H9 (cell line): ENCODE measurements at regions not wholly inside any gene's neighbourhood (a gene's known extent, or its start where the extent isn't known, plus 50 kb on each side); places are given as distances from the start of the nearest gene placed in this dataset.

Source experiments
- DNase-seq: peaks from one replicate; pipeline ENCODE4 v3.0.0-alpha.2; 2017
- H2AFZ ChIP-seq: one replicate; pipeline ENCODE4 v1.6.1; 2013; ENCODE audit warnings: mild to moderate bottlenecking, low read length, control low read depth, moderate library complexity
- H2AK5ac ChIP-seq: 2 replicates; pipeline ENCODE4 v1.6.1; 2013; ENCODE audit warnings: low read length, control low read depth, mixed read lengths; ENCODE audit not compliant: insufficient read length
- H2BK120ac ChIP-seq: one replicate; pipeline ENCODE4 v1.6.1; 2013; ENCODE audit warnings: low read depth, mild to moderate bottlenecking, low read length, control low read depth, inconsistent platforms; ENCODE audit not compliant: poor library complexity, severe bottlenecking
- H2BK12ac ChIP-seq: 2 replicates; pipeline ENCODE4 v1.6.1; 2013; ENCODE audit warnings: low read length, control low read depth, mixed read lengths, low read depth; ENCODE audit not compliant: insufficient read length
- H2BK15ac ChIP-seq: 2 replicates; pipeline ENCODE4 v1.6.1; 2013; ENCODE audit warnings: low read depth, low read length, control low read depth
- H2BK20ac ChIP-seq: one replicate; pipeline ENCODE4 v1.6.1; 2013; ENCODE audit warnings: low read depth, mild to moderate bottlenecking, low read length, control low read depth, inconsistent platforms; ENCODE audit not compliant: poor library complexity, severe bottlenecking
- H2BK5ac ChIP-seq: 2 replicates; pipeline ENCODE4 v1.6.1; 2013; ENCODE audit warnings: low read length, control low read depth, mixed read lengths; ENCODE audit not compliant: insufficient read length
- H3K14ac ChIP-seq: 2 replicates; pipeline ENCODE4 v1.6.1; 2013; ENCODE audit warnings: low read length, control low read depth; ENCODE audit not compliant: insufficient read depth
- H3K18ac ChIP-seq: 2 replicates; pipeline ENCODE4 v1.6.1; 2013; ENCODE audit warnings: low read depth, mild to moderate bottlenecking, mixed read lengths, low read length, control low read depth; ENCODE audit not compliant: insufficient read length
- H3K23ac ChIP-seq: 2 replicates; pipeline ENCODE4 v1.6.1; 2013; ENCODE audit warnings: low read length, control low read depth, mixed read lengths, low read depth; ENCODE audit not compliant: insufficient read length
- H3K23me2 ChIP-seq: 2 replicates; pipeline ENCODE4 v1.6.1; 2013; ENCODE audit warnings: low read depth, mild to moderate bottlenecking, mixed read lengths, low read length, control low read depth; ENCODE audit not compliant: insufficient read length, poor library complexity, severe bottlenecking
- H3K27ac ChIP-seq: 2 replicates; pipeline ENCODE4 v1.5.1; 2013; ENCODE audit warnings: low read length, control low read depth, mixed read lengths, low read depth; ENCODE audit not compliant: insufficient read length
- H3K27me3 ChIP-seq: 2 replicates; pipeline ENCODE4 v1.6.1; 2013; ENCODE audit warnings: low read length, control low read depth, inconsistent platforms; ENCODE audit not compliant: insufficient read depth
- H3K4ac ChIP-seq: 2 replicates; pipeline ENCODE4 v1.6.1; 2013; ENCODE audit warnings: low read depth, mild to moderate bottlenecking, control low read depth, inconsistent platforms, low read length, moderate library complexity
- H3K4me1 ChIP-seq: 2 replicates; pipeline ENCODE4 v1.6.1; 2013; ENCODE audit warnings: low read length, control low read depth, inconsistent platforms; ENCODE audit not compliant: insufficient read depth
- H3K4me2 ChIP-seq: 2 replicates; pipeline ENCODE4 v1.6.1; 2013; ENCODE audit warnings: low read length, control low read depth, mixed read lengths; ENCODE audit not compliant: insufficient read length, insufficient read depth
- H3K56ac ChIP-seq: 2 replicates; pipeline ENCODE4 v1.6.1; 2013; ENCODE audit warnings: low read depth, mild to moderate bottlenecking, mixed read lengths, low read length, control low read depth; ENCODE audit not compliant: insufficient read length
- H3K79me1 ChIP-seq: 2 replicates; pipeline ENCODE4 v1.6.1; 2013; ENCODE audit warnings: low read depth, mild to moderate bottlenecking, moderate library complexity, low read length, control low read depth, inconsistent platforms; ENCODE audit not compliant: insufficient read depth, poor library complexity, severe bottlenecking
- H3K79me2 ChIP-seq: 2 replicates; pipeline ENCODE4 v1.6.1; 2013; ENCODE audit warnings: low read length, control low read depth, inconsistent platforms; ENCODE audit not compliant: insufficient read depth
- H3K9ac ChIP-seq: 2 replicates; pipeline ENCODE4 v1.6.1; 2013; ENCODE audit warnings: low read length, control low read depth, mixed read lengths; ENCODE audit not compliant: insufficient read length; ENCODE audit errors: extremely low read depth
- H3K9me3 ChIP-seq: one replicate; pipeline ENCODE4 v1.6.1; 2013; ENCODE audit warnings: low read depth, low read length, inconsistent platforms; ENCODE audit not compliant: control insufficient read depth
- H3T11ph ChIP-seq: one replicate; pipeline ENCODE4 v1.6.1; 2013; ENCODE audit warnings: mild to moderate bottlenecking, low read length, control low read depth, inconsistent platforms
- H4K20me1 ChIP-seq: one replicate; pipeline ENCODE4 v1.6.1; 2013; ENCODE audit not compliant: control insufficient read depth, insufficient read length, insufficient read depth
- H4K5ac ChIP-seq: 2 replicates; pipeline ENCODE4 v1.6.1; 2013; ENCODE audit warnings: low read depth, mild to moderate bottlenecking, mixed read lengths, low read length, control low read depth; ENCODE audit not compliant: insufficient read length
- H4K8ac ChIP-seq: replicated peaks from 2 replicates; pipeline ENCODE4 v1.6.1; 2013; ENCODE audit warnings: low read length, control low read depth, mixed read lengths, low read depth; ENCODE audit not compliant: insufficient read length
- H4K91ac ChIP-seq: 2 replicates; pipeline ENCODE4 v1.6.1; 2013; ENCODE audit warnings: low read depth, mild to moderate bottlenecking, moderate library complexity, mixed read lengths, low read length, control low read depth; ENCODE audit not compliant: insufficient read length
- H3K27ac Mint-ChIP-seq, 3 experiments: 2 replicates in 2 of 3; 3 replicates in 1 of 3; pipeline ENCODE4 v1.8.0; 2020 to 2021; ENCODE audit warnings: mixed read lengths in 3 of 3, mild to moderate bottlenecking in 1 of 3, moderate library complexity in 1 of 3
- H3K27me3 Mint-ChIP-seq: 2 replicates; pipeline ENCODE4 v1.8.0; 2021; ENCODE audit warnings: low read depth, mild to moderate bottlenecking, moderate library complexity, mixed read lengths
- H3K36me3 Mint-ChIP-seq, 3 experiments: 2 replicates in 2 of 3; 3 replicates in 1 of 3; pipeline ENCODE4 v1.8.0; 2020 to 2021; ENCODE audit warnings: low read depth in 3 of 3, mixed read lengths in 3 of 3; ENCODE audit not compliant: insufficient read depth in 1 of 3
- H3K4me1 Mint-ChIP-seq, 2 experiments: 2 replicates each; pipeline ENCODE4 v1.8.0; 2020; ENCODE audit warnings: mixed read lengths in 2 of 2
- H3K4me3 Mint-ChIP-seq, 2 experiments: 2 replicates in 1 of 2; 3 replicates in 1 of 2; pipeline ENCODE4 v1.8.0; 2020 to 2021; ENCODE audit warnings: mild to moderate bottlenecking in 2 of 2, mixed read lengths in 2 of 2, moderate library complexity in 1 of 2
- H3K9me3 Mint-ChIP-seq, 2 experiments: 2 replicates in 1 of 2; 3 replicates in 1 of 2; pipeline ENCODE4 v1.8.0; 2020; ENCODE audit warnings: mild to moderate bottlenecking in 2 of 2, mixed read lengths in 2 of 2, moderate library complexity in 1 of 2
- CTCF ChIP-seq: fragments of 200-600 bp; sonication (generic); conservative IDR thresholded peaks from 3 replicates; pipeline ENCODE4 v1.8.0; 2021; ENCODE audit warnings: antibody characterized with exemption, mild to moderate bottlenecking
- WGBS: extraction: QIAGEN DNeasy Blood & Tissue Kit; methylation state at CpG from one replicate; pipeline ENCODE4 v1.1.7; 2013; ENCODE audit warnings: missing lambda C conversion rate, low lambda C conversion rate, mixed read lengths; ENCODE audit not compliant: insufficient read length; ENCODE audit errors: extremely low coverage; 5-methylcytosine and 5-hydroxymethylcytosine counted together

GRCh38 chr10:31697271-31698180 lies 231.1 kb downstream of the ARHGAP12 start:
- no peak overlapping the region for H4K91ac ChIP-seq
- H3K4me1 Mint-ChIP-seq, result peaks cover 43 to 51% of the 10 kb centered on the region in 2 experiments
- H4K5ac ChIP-seq, result no peak overlapping the region
- H3K4me3 Mint-ChIP-seq, result no peak overlapping the region
- no peak overlapping the region for H2BK20ac ChIP-seq
- H4K8ac ChIP-seq, result no peak overlapping the region
- no peak overlapping the region for H2BK120ac ChIP-seq
- no peak for DNase-seq
- no peaks in the 10 kb centered on the region for H3K79me2 ChIP-seq
- peaks cover 13 to 14% of the 10 kb centered on the region in 2 experiments for H3K9me3 Mint-ChIP-seq
- peak overlapping the region in 1 of 3 experiments; percentile 35; a peak in 2 of 7 replicates for H3K27ac Mint-ChIP-seq
- no CpG with 5 or more reads among the region's 19 CpGs for WGBS
- peaks cover 6% of the 10 kb centered on the region for H3K9me3 ChIP-seq
- no peak overlapping the region for H2BK12ac ChIP-seq
- peaks cover 5 to 10% (median 8%) of the 10 kb centered on the region in 3 experiments for H3K36me3 Mint-ChIP-seq
- H3K14ac ChIP-seq, result no peak overlapping the region
- H3K18ac ChIP-seq, result no peak overlapping the region
- H3K56ac ChIP-seq, result no peak overlapping the region
- no peak overlapping the region for H3T11ph ChIP-seq
- H4K20me1 ChIP-seq, result no peaks in the 10 kb centered on the region
- H3K27me3 ChIP-seq, result no peaks in the 10 kb centered on the region
- no peak overlapping the region for H3K27ac ChIP-seq
- H3K27me3 Mint-ChIP-seq, result no peaks in the 10 kb centered on the region
- no peak overlapping the region for H3K9ac ChIP-seq
- no peak overlapping the region for H2AK5ac ChIP-seq
- no peaks in the 10 kb centered on the region for H3K23me2 ChIP-seq
- H2BK15ac ChIP-seq, result no peak overlapping the region
- no peak overlapping the region for H2BK5ac ChIP-seq
- no peaks in the 10 kb centered on the region for H3K79me1 ChIP-seq
- peaks cover 10% of the 10 kb centered on the region; the same call in 1 of the 2 replicates for H3K4me1 ChIP-seq
- no peak for TF ChIP-seq CTCF
- H3K23ac ChIP-seq, result no peak overlapping the region
- no peak overlapping the region for H3K4ac ChIP-seq
- H3K4me2 ChIP-seq, result no peak overlapping the region
- H2AFZ ChIP-seq, result no peak overlapping the region
